Vagina (tissue), 2 donors: ENCODE measurements at regions not wholly inside any gene's neighbourhood (a gene's known extent, or its start where the extent isn't known, plus 50 kb on each side); places are given as distances from the start of the nearest gene placed in this dataset.

Experiments used
- CTCF ChIP-seq, 3 experiments: fragments of 450-650 bp in 2 of 3; fragments of 200-600 bp in 1 of 3; sonication (generic) in 1 of 3; IDR thresholded peaks; one replicate each; pipeline ENCODE4 v1.5.1; 2017 to 2019; ENCODE audit warnings: antibody characterized with exemption in 3 of 3, mild to moderate bottlenecking in 2 of 3, moderate library complexity in 2 of 3
- POLR2A ChIP-seq, 2 donors: fragments of 450-650 bp; IDR thresholded peaks; one replicate each; pipeline ENCODE4 v1.6.1; 2017; ENCODE audit warnings: antibody characterized with exemption in 2 of 2, mild to moderate bottlenecking in 2 of 2, moderate library complexity in 2 of 2
- POLR2AphosphoS5 ChIP-seq, 2 donors: sonication (generic); formaldehyde crosslinking; IDR thresholded peaks; one replicate each; pipeline ENCODE4 v1.9.0; 2017; ENCODE audit warnings: antibody characterized with exemption in 2 of 2, mild to moderate bottlenecking in 2 of 2, low read depth in 1 of 2; ENCODE audit not compliant: insufficient read depth in 1 of 2

GRCh38 chr6:115001731-115002350 is 659.0 kb upstream of the HS3ST5 start:
- no peak for TF ChIP-seq POLR2A (IDR thresholded peaks at IDR 0.05)
- no peak for TF ChIP-seq CTCF (IDR thresholded peaks at IDR 0.05)
- TF ChIP-seq POLR2AphosphoS5 (IDR thresholded peaks at IDR 0.05; ENCODE audit: insufficient read depth in 1 of 2, low read depth in 1 of 2), result no peak
